GM06990 (cell line): ENCODE measurements at regions not wholly inside any gene's neighbourhood (a gene's known extent, or its start where the extent isn't known, plus 50 kb on each side); places are given as distances from the start of the nearest gene placed in this dataset.

Experiments
- DNase-seq: peaks from one replicate; pipeline ENCODE4 v3.0.0-alpha.2; 2011; ENCODE audit not compliant: insufficient read length; ENCODE audit errors: extremely low read depth
- H3K27me3 ChIP-seq: replicated peaks from 2 replicates; pipeline ENCODE4 v1.6.0; 2011; ENCODE audit warnings: low read length; ENCODE audit not compliant: control insufficient read depth, insufficient read depth
- H3K36me3 ChIP-seq: 2 replicates; pipeline ENCODE4 v1.5.1; 2011; ENCODE audit warnings: low read length; ENCODE audit not compliant: control insufficient read depth, insufficient read depth
- H3K4me3 ChIP-seq: replicated peaks from 2 replicates; pipeline ENCODE4 v1.5.1; 2011; ENCODE audit warnings: low read depth, mild to moderate bottlenecking, control low read depth, low read length
- CTCF ChIP-seq: IDR thresholded peaks from 2 replicates; pipeline ENCODE4 v1.5.1; 2011; ENCODE audit warnings: low read length, control low read depth, mild to moderate bottlenecking, inconsistent platforms; ENCODE audit not compliant: insufficient read depth, poor library complexity, severe bottlenecking

- Histone ChIP-seq H3K36me3 (no peaks in the 10 kb centered on the region), H3K4me3 (no peak overlapping the region), H3K27me3 (no peaks in the 10 kb centered on the region; the same call in 1 of the 2 replicates)
- DNase-seq: no peak
- no peak for TF ChIP-seq CTCF
Observed at GRCh38 chr5:74426506-74426905, 214.0 kb downstream of the ENC1 start.

GRCh38 chr5:74424162-74424868 is 216.2 kb downstream of the ENC1 start:
- no peak overlapping the region for H3K4me3 ChIP-seq
- no peak for DNase-seq
- H3K36me3 ChIP-seq: no peaks in the 10 kb centered on the region
- no peaks in the 10 kb centered on the region for H3K27me3 ChIP-seq
- no peak for TF ChIP-seq CTCF

- H3K27me3 ChIP-seq: no peaks in the 10 kb centered on the region
- no peak overlapping the region for H3K4me3 ChIP-seq
- H3K36me3 ChIP-seq: no peaks in the 10 kb centered on the region
- no peak for TF ChIP-seq CTCF
- no peak for DNase-seq
Observed at GRCh38 chr5:74423383-74423782, 217.1 kb downstream of the ENC1 start.

GRCh38 chr5:74422671-74423070 is 217.9 kb downstream of the ENC1 start:
- no peak for TF ChIP-seq CTCF
- no peaks in the 10 kb centered on the region for H3K36me3 ChIP-seq
- H3K27me3 ChIP-seq: no peaks in the 10 kb centered on the region
- no peak for DNase-seq
- H3K4me3 ChIP-seq: no peak overlapping the region

- TF ChIP-seq CTCF: no peak
- H3K4me3 ChIP-seq: no peak overlapping the region
- DNase-seq: no peak
- no peaks in the 10 kb centered on the region for H3K36me3 ChIP-seq
- no peaks in the 10 kb centered on the region for H3K27me3 ChIP-seq
Observed at GRCh38 chr5:74422030-74422429, 218.5 kb downstream of the ENC1 start.

GRCh38 chr5:74421377-74421776 is 219.2 kb downstream of the ENC1 start:
- Histone ChIP-seq H3K4me3 (no peak overlapping the region), H3K36me3 (no peaks in the 10 kb centered on the region), H3K27me3 (no peaks in the 10 kb centered on the region)
- no peak for TF ChIP-seq CTCF
- DNase-seq: no peak
